PC-9 (cell line): ENCODE measurements at regions not wholly inside any gene's neighbourhood (a gene's known extent, or its start where the extent isn't known, plus 50 kb on each side); places are given as distances from the start of the nearest gene placed in this dataset.

Source experiments
- BruUV-seq: library from RNA; stranded (reverse); fragments of 400-500 nt; replicated peaks from 2 replicates; lab custom pipeline; 2021; lab: Mats Ljungman, UMichigan
- CTCF ChIA-PET: fragments of 300-600 bp; sonication (Branson Sonifier 250); formaldehyde crosslinking; loops from one replicate; lab custom pipeline; 2022; ENCODE audit warnings: antibody characterized with exemption; lab: Charles Lee
- POLR2A ChIA-PET: fragments of 300-600 bp; sonication (Branson Sonifier 250); formaldehyde crosslinking; loops from one replicate; lab custom pipeline; 2022; ENCODE audit warnings: antibody characterized with exemption; ENCODE audit not compliant: unreplicated experiment; lab: Charles Lee
- DNase-seq, 2 experiments: peaks; one replicate each; pipeline versions ENCODE4 v3.0.0 to v3.0.0-alpha.2; 2015 to 2022; ENCODE audit warnings: mixed read lengths in 1 of 2
- H2AFZ ChIP-seq: fragments of 200-600 bp; sonication (generic); 2 replicates; pipeline ENCODE4 v1.8.1; 2017; ENCODE audit warnings: antibody characterized with exemption
- H3F3A ChIP-seq: fragments of 200-600 bp; sonication (generic); 2 replicates; pipeline ENCODE4 v1.8.1; 2017; ENCODE audit warnings: antibody characterized with exemption, mild to moderate bottlenecking, low read depth; ENCODE audit not compliant: insufficient read depth
- H3K27ac ChIP-seq: fragments of 200-600 bp; sonication (generic); 2 replicates; pipeline ENCODE4 v1.6.1; 2016; ENCODE audit warnings: mixed run types
- H3K27me3 ChIP-seq: fragments of 200-600 bp; sonication (generic); 2 replicates; pipeline ENCODE4 v1.6.1; 2016; ENCODE audit warnings: low read depth, mixed run types; ENCODE audit not compliant: insufficient read depth
- H3K36me3 ChIP-seq: fragments of 200-600 bp; sonication (generic); 2 replicates; pipeline ENCODE4 v1.6.1; 2016; ENCODE audit warnings: low read depth, mixed run types
- H3K4me1 ChIP-seq: fragments of 200-600 bp; sonication (generic); replicated peaks from 2 replicates; pipeline ENCODE4 v1.6.1; 2016; ENCODE audit warnings: mixed run types; ENCODE audit not compliant: insufficient read depth
- H3K4me2 ChIP-seq: fragments of 200-600 bp; sonication (generic); 2 replicates; pipeline ENCODE4 v1.6.1; 2017; ENCODE audit warnings: mixed run types
- H3K4me3 ChIP-seq: fragments of 200-600 bp; sonication (generic); 2 replicates; pipeline ENCODE4 v1.6.1; 2016; ENCODE audit warnings: mixed run types
- H3K79me2 ChIP-seq: fragments of 200-600 bp; sonication (generic); 2 replicates; pipeline ENCODE4 v1.6.1; 2017; ENCODE audit warnings: low read depth, mixed run types
- H3K9me2 ChIP-seq: fragments of 200-600 bp; sonication (generic); 2 replicates; pipeline ENCODE4 v1.8.1; 2017; ENCODE audit warnings: mild to moderate bottlenecking; ENCODE audit not compliant: insufficient read depth
- H3K9me3 ChIP-seq: fragments of 200-600 bp; sonication (generic); 2 replicates; pipeline ENCODE4 v1.8.1; 2016; ENCODE audit warnings: low read depth; ENCODE audit not compliant: insufficient read depth
- H4K20me1 ChIP-seq: fragments of 200-600 bp; sonication (generic); 2 replicates; pipeline ENCODE4 v1.8.1; 2017; ENCODE audit not compliant: insufficient read depth
- EZH2 ChIP-seq: fragments of 200-600 bp; sonication (generic); IDR thresholded peaks from 2 replicates; pipeline ENCODE4 v1.8.0; 2017; ENCODE audit warnings: antibody characterized with exemption, low read depth
- intact Hi-C: fragments of 100-400 bp; cut with micrococcal nuclease; formaldehyde crosslinking; loops from one replicate; pipeline ENCODE4 v1.10.0; 2022; ENCODE audit not compliant: unreplicated experiment
- TF ChIP-seq, protein P1 (sequence below): fragments of 200-600 bp; sonication (generic); conservative IDR thresholded peaks from 2 replicates; pipeline ENCODE4 v1.6.1; 2017; ENCODE audit warnings: mixed run types, antibody characterized with exemption, mild to moderate bottlenecking, moderate library complexity

DNA sequence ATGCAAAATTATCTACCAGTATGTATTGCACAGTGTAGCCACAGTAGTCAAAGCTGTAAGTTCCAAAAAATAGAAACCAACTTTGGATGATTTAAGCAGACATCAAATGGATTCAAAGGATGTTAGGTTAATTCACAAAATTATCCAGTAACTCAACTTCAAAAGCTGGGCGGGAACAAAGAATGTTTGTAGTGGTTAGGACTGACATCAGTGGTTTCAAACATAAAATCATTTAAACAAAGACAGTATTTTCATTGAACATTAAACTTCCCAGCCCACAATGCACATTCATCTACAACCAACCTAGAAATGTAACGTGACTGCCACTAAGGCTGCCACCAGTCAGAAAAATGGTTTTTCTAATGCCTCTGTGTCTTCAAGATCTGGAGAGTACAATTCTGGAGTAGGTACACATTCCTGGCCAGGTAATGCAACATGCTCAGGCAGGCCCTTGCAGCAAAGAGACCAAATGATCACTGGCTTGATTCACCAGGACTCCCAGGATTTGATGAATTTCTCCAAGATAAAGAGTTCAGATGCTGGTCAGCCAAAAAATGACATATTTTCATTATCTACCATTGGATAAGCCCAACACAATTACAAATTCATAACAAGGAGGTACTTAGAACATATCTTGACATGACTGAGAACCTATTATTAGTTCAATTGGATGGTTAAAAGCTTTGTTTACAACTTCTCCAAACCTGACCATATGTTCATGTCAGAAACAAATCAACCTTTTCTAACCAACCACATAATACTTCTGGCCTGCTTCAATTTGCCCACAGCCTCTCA lies 189.8 kb upstream of the CNTN4 start:
- H3K4me2 ChIP-seq: no peak overlapping the region
- no peaks in the 10 kb centered on the region for H3K9me3 ChIP-seq
- no TSS peak for BruUV-seq
- CTCF ChIA-PET: no interaction called here
- no peak for TF ChIP-seq EZH2
- TF ChIP-seq, protein P1, sequence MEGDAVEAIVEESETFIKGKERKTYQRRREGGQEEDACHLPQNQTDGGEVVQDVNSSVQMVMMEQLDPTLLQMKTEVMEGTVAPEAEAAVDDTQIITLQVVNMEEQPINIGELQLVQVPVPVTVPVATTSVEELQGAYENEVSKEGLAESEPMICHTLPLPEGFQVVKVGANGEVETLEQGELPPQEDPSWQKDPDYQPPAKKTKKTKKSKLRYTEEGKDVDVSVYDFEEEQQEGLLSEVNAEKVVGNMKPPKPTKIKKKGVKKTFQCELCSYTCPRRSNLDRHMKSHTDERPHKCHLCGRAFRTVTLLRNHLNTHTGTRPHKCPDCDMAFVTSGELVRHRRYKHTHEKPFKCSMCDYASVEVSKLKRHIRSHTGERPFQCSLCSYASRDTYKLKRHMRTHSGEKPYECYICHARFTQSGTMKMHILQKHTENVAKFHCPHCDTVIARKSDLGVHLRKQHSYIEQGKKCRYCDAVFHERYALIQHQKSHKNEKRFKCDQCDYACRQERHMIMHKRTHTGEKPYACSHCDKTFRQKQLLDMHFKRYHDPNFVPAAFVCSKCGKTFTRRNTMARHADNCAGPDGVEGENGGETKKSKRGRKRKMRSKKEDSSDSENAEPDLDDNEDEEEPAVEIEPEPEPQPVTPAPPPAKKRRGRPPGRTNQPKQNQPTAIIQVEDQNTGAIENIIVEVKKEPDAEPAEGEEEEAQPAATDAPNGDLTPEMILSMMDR: no peak
- H3K4me1 ChIP-seq: no peaks in the 10 kb centered on the region
- H2AFZ ChIP-seq: no peak overlapping the region
- POLR2A ChIA-PET: no interaction called here
- no peak for DNase-seq
- H3K36me3 ChIP-seq: no peaks in the 10 kb centered on the region
- no peaks in the 10 kb centered on the region for H3K79me2 ChIP-seq
- no peak overlapping the region for H3K27ac ChIP-seq
- H3K9me2 ChIP-seq: no peaks in the 10 kb centered on the region
- no peaks in the 10 kb centered on the region for H3F3A ChIP-seq
- H3K4me3 ChIP-seq: no peak overlapping the region
- no peaks in the 10 kb centered on the region for H4K20me1 ChIP-seq
- no peaks in the 10 kb centered on the region for H3K27me3 ChIP-seq
- intact Hi-C loops: no loop called here

DNA sequence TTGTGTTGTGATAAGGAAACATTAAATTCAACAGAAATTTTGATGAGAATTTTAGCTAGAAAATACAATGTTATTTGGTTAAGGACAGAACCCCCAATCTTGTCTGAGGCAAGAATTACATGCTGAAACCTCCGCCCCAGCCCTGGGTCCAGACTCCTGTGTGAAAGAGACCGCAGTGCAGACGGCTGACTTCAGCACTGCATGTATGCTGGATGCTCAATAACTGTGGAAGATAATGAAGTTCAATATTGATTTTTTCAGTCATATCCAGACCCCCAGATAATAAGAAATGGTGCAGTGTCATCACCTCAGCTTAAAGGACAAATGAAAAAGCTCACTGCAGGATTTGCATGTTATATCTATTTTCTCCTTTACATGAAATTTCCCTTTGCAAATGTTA lies 188.3 kb upstream of the CNTN4 start:
- TF ChIP-seq, protein P1: no peak
- no peak for TF ChIP-seq EZH2
- no peaks in the 10 kb centered on the region for H3K36me3 ChIP-seq
- no peak overlapping the region for H3K4me2 ChIP-seq
- H3K9me3 ChIP-seq: no peaks in the 10 kb centered on the region
- H2AFZ ChIP-seq: no peak overlapping the region
- intact Hi-C loops: no loop called here
- H3K9me2 ChIP-seq: no peaks in the 10 kb centered on the region
- H3K4me3 ChIP-seq: no peak overlapping the region
- no peaks in the 10 kb centered on the region for H3K27me3 ChIP-seq
- ChIA-PET POLR2A (no interaction called here), CTCF (no interaction called here)
- H3K27ac ChIP-seq: no peak overlapping the region
- no peaks in the 10 kb centered on the region for H4K20me1 ChIP-seq
- no peak for DNase-seq
- H3F3A ChIP-seq: no peaks in the 10 kb centered on the region
- H3K4me1 ChIP-seq: no peaks in the 10 kb centered on the region
- BruUV-seq: no TSS peak
- H3K79me2 ChIP-seq: no peaks in the 10 kb centered on the region

DNA sequence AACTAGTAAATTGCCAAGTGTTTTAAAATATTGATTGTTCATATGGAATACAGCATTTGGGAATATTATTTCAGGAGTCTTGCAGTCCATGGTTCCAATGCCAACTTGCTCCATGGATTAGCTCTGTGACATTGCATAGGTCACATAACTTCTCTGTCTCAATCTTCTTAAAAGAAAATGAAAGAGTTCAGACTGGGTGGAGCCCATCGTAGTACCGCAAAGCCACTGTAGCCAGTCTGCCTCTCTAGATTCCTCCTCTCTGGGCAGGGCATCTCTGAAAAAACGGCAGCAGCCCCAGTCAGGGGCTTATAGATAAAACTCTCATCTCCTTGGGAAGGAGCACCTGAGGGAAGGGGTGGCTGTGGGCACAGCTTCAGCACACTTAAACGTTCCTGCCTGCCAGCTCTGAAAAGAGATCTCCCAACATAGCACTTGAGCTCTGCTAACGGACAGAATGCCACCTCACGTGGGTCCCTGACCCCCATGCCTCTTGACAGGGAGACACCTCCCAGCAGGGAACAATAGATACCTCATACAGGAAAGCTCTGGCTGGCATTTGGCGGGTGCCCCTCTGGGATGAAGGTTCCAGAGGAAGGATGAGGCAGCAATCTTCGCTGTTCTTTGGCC lies 168.8 kb upstream of the CNTN4 start:
- Histone ChIP-seq H3F3A (no peaks in the 10 kb centered on the region), H3K9me3 (no peaks in the 10 kb centered on the region), H3K36me3 (no peaks in the 10 kb centered on the region), H3K4me3 (no peak overlapping the region), H3K27me3 (no peaks in the 10 kb centered on the region), H2AFZ (no peak overlapping the region), H3K27ac (no peak overlapping the region), H3K9me2 (no peaks in the 10 kb centered on the region), H3K4me1 (no peaks in the 10 kb centered on the region), H3K79me2 (no peaks in the 10 kb centered on the region), H4K20me1 (no peaks in the 10 kb centered on the region), H3K4me2 (no peak overlapping the region)
- DNase-seq: no peak
- BruUV-seq: no TSS peak
- CTCF ChIA-PET: no interaction called here
- TF ChIP-seq, protein P1: no peak
- TF ChIP-seq EZH2: no peak
- intact Hi-C loops: no loop called here
- POLR2A ChIA-PET: no interaction called here
